ENCODE measurements at regions not wholly inside any gene's neighbourhood (a gene's known extent, or its start where the extent isn't known, plus 50 kb on each side); places are given as distances from the start of the nearest gene placed in this dataset.

DNA sequence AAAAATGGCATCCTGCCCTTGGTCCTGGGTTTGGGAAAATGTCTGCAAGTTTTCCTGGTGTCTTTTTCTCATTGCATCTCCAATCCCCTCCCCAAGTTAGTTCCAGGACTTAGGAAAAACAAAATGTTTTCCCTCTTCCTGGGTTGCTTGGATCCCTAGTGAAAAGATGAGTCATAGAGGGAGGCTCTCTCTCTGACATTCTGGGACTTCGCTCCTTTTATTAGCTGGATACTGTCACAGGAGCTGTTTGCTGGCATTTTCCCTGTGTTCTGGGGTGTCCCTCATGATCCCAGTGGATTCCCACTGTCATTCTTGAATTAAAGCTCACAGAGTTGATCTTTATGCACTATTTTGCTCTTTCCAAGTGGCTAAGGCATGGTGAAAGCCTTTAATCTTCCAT lies 316.4 kb upstream of the MBL2 start:
- Histone ChIP-seq H3K4me2 (ENCODE audit: control insufficient read depth, extremely low read depth, insufficient read depth, low read depth, low read length) (no peak overlapping the region), H3K9me1 (ENCODE audit: control insufficient read depth, extremely low read depth, insufficient read depth, low read length) (no peaks in the 10 kb centered on the region), H3K27me3 (ENCODE audit: control insufficient read depth, extremely low read depth, insufficient read depth, low read length) (no peaks in the 10 kb centered on the region), H3K4me3 (ENCODE audit: control insufficient read depth in 2 of 3, extremely low read depth in 1 of 3, insufficient read depth in 2 of 3, low read depth in 1 of 3, low read length in 3 of 3) (no peak overlapping the region), H3K9me3 (ENCODE audit: control insufficient read depth, low read depth, low read length) (no peaks in the 10 kb centered on the region), H3K79me2 (ENCODE audit: control insufficient read depth, insufficient read depth, low read length) (no peaks in the 10 kb centered on the region), H2AFZ (ENCODE audit: control insufficient read depth, low read length) (no peak overlapping the region), H3K27ac (ENCODE audit: control insufficient read depth, insufficient read depth, low read length) (no peak overlapping the region), H3K36me3 (ENCODE audit: control insufficient read depth in 2 of 2, extremely low read depth in 1 of 2, insufficient read depth in 2 of 2, low read length in 2 of 2) (no peaks in the 10 kb centered on the region), H3K9ac (ENCODE audit: control insufficient read depth, extremely low read depth, insufficient read depth, low read length) (no peak overlapping the region), H3K4me1 (ENCODE audit: control insufficient read depth, extremely low read depth, insufficient read depth, low read length) (no peaks in the 10 kb centered on the region), H4K20me1 (ENCODE audit: control insufficient read depth, extremely low read depth, insufficient read depth, low read length) (no peaks in the 10 kb centered on the region)
- FAIRE-seq (no peak), DNase-seq (ENCODE audit: low read depth, low spot score) (no peak)
- TF ChIP-seq, protein P1, sequence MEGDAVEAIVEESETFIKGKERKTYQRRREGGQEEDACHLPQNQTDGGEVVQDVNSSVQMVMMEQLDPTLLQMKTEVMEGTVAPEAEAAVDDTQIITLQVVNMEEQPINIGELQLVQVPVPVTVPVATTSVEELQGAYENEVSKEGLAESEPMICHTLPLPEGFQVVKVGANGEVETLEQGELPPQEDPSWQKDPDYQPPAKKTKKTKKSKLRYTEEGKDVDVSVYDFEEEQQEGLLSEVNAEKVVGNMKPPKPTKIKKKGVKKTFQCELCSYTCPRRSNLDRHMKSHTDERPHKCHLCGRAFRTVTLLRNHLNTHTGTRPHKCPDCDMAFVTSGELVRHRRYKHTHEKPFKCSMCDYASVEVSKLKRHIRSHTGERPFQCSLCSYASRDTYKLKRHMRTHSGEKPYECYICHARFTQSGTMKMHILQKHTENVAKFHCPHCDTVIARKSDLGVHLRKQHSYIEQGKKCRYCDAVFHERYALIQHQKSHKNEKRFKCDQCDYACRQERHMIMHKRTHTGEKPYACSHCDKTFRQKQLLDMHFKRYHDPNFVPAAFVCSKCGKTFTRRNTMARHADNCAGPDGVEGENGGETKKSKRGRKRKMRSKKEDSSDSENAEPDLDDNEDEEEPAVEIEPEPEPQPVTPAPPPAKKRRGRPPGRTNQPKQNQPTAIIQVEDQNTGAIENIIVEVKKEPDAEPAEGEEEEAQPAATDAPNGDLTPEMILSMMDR (optimal IDR thresholded peaks at IDR 0.05 in 1 of 3, IDR thresholded peaks at IDR 0.05 in 1 of 3, conservative IDR thresholded peaks at IDR 0.05 in 1 of 3; ENCODE audit: extremely low read depth in 1 of 3, insufficient read depth in 2 of 3, low read length in 3 of 3): no peak
- no peak for TF ChIP-seq EZH2 (IDR thresholded peaks at IDR 0.05; ENCODE audit: low read length)
- dilution Hi-C loops (cut with MboI; ENCODE audit: extremely low pct_ligation_motif_present, low sequenced_read_pairs): no loop called here

DNA sequence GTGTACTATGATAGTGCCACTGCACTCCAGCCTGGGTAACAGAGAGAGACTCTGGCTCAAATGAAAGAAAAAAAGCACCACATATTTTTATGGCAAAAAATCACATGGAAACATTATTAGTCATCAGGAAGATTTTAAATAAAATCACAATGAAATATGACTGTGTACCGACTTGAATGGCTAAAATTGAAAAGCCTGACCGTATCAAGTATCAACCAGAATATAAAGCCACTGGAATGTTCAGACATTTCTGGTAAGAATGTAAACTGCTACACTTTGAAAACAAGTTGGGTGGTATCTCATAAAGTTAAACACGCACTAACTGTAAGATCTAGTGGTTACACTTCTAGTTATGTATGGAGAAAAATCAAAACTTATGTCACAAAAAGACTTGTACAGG lies 306.7 kb upstream of the MBL2 start:
- Histone ChIP-seq H3K79me2 (ENCODE audit: control insufficient read depth, insufficient read depth, low read length) (no peaks in the 10 kb centered on the region), H3K9me3 (ENCODE audit: control insufficient read depth, low read depth, low read length) (no peaks in the 10 kb centered on the region), H3K4me1 (ENCODE audit: control insufficient read depth, extremely low read depth, insufficient read depth, low read length) (no peaks in the 10 kb centered on the region), H3K27ac (ENCODE audit: control insufficient read depth, insufficient read depth, low read length) (no peak overlapping the region), H4K20me1 (ENCODE audit: control insufficient read depth, extremely low read depth, insufficient read depth, low read length) (no peaks in the 10 kb centered on the region), H3K27me3 (ENCODE audit: control insufficient read depth, extremely low read depth, insufficient read depth, low read length) (no peaks in the 10 kb centered on the region), H2AFZ (ENCODE audit: control insufficient read depth, low read length) (no peak overlapping the region), H3K4me3 (ENCODE audit: control insufficient read depth in 2 of 3, extremely low read depth in 1 of 3, insufficient read depth in 2 of 3, low read depth in 1 of 3, low read length in 3 of 3) (no peak overlapping the region), H3K4me2 (ENCODE audit: control insufficient read depth, extremely low read depth, insufficient read depth, low read depth, low read length) (no peak overlapping the region), H3K9me1 (ENCODE audit: control insufficient read depth, extremely low read depth, insufficient read depth, low read length) (no peaks in the 10 kb centered on the region), H3K36me3 (ENCODE audit: control insufficient read depth in 2 of 2, extremely low read depth in 1 of 2, insufficient read depth in 2 of 2, low read length in 2 of 2) (no peaks in the 10 kb centered on the region), H3K9ac (ENCODE audit: control insufficient read depth, extremely low read depth, insufficient read depth, low read length) (no peak overlapping the region)
- TF ChIP-seq, protein P1 (optimal IDR thresholded peaks at IDR 0.05 in 1 of 3, IDR thresholded peaks at IDR 0.05 in 1 of 3, conservative IDR thresholded peaks at IDR 0.05 in 1 of 3; ENCODE audit: extremely low read depth in 1 of 3, insufficient read depth in 2 of 3, low read length in 3 of 3): no peak
- TF ChIP-seq EZH2 (IDR thresholded peaks at IDR 0.05; ENCODE audit: low read length): no peak
- no peak for DNase-seq (ENCODE audit: low read depth, low spot score)
- dilution Hi-C loops (cut with MboI; ENCODE audit: extremely low pct_ligation_motif_present, low sequenced_read_pairs): no loop called here
- FAIRE-seq: no peak
